Activated CD8-positive, alpha-beta memory T cell treated with anti-CD3 and anti-CD28 coated beads, Interleukin-2, amount 50 U/mL, for 1 hour (primary cell): ENCODE measurements at regions not wholly inside any gene's neighbourhood (a gene's known extent, or its start where the extent isn't known, plus 50 kb on each side); places are given as distances from the start of the nearest gene placed in this dataset.

Experiments used
- DNase-seq: peaks from one replicate; pipeline ENCODE4 v3.0.0-alpha.2; 2020; ENCODE audit errors: extremely low read depth

GRCh38 chr1:59243550-59243949 is 53.3 kb upstream of the FGGY start:
- no peak for DNase-seq

- DNase-seq, result no peak
These were observed 52.9 kb upstream of the FGGY start for GRCh38 chr1:59243978-59244377.

GRCh38 chr1:59244891-59245290 is 52.0 kb upstream of the FGGY start:
- no peak for DNase-seq
